SK-N-SH (cell line): ENCODE measurements at regions not wholly inside any gene's neighbourhood (a gene's known extent, or its start where the extent isn't known, plus 50 kb on each side); places are given as distances from the start of the nearest gene placed in this dataset.

ENCODE experiments used
- GABPA ChIP-seq: IDR thresholded peaks from 2 replicates; pipeline ENCODE4 v1.4.0; 2012; ENCODE audit warnings: low read depth, mild to moderate bottlenecking
- MAX ChIP-seq: IDR thresholded peaks from 2 replicates; pipeline ENCODE4 v1.4.0; 2012; ENCODE audit warnings: low read depth
- TAF1 ChIP-seq: IDR thresholded peaks from 2 replicates; pipeline ENCODE4 v1.6.1; 2012; ENCODE audit warnings: low read depth, mild to moderate bottlenecking, low read length, moderate library complexity, borderline replicate concordance

DNA sequence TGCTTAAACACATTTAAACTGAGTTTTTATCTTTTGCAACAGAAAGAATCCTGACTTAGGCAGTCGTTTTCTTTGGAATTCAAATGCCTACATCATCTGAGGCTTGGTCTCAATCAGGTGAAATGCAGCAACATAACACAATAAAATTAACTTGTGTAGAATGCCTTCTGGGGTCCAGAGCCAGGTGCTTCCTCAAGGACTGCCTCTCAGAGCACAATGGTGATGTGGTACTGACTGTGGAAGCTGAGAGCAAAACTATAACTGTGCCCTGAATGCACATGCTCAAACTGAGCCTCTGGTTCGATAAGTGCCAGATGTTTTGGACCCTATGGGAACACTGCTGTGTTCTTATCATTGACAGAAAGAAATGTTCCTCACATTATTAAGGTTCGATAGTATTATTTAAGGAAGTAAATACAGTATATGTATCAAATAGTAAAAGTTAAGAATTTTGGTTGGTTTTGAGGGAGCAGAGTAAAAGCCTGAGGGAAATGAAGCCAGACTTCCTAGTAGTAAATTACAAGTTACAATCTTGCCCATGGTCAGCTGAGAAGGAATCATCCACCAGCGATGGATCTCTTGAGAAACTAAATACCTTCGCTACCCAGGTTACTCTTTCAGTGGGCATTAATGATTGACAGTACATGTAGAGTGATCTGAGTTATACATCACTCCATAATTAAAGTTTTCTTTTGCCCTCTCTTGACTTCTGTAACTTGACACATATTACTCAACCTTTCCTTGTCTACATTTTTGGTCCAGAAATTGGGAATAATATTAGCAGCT lies 122.9 kb upstream of the ATP2B1 start:
- no peak for TF ChIP-seq GABPA
- TF ChIP-seq MAX: no peak
- TF ChIP-seq TAF1: no peak
